Right atrium auricular region (tissue), 2 donors: ENCODE measurements at regions not wholly inside any gene's neighbourhood (a gene's known extent, or its start where the extent isn't known, plus 50 kb on each side); places are given as distances from the start of the nearest gene placed in this dataset.

ENCODE experiments used
- DNase-seq: peaks from one replicate; pipeline ENCODE4 v3.0.0-alpha.2; 2019; ENCODE audit warnings: low spot score
- H3K27ac ChIP-seq, 2 donors: fragments of 200-600 bp; sonication (generic); 1 replicate in 1 of 2; 2 replicates in 1 of 2; pipeline ENCODE4 v1.5.1; 2016 to 2019
- H3K27me3 ChIP-seq, 2 donors: fragments of 200-600 bp; sonication (generic); one replicate each; pipeline versions ENCODE4 v1.5.1 to v1.6.0; 2017 to 2019
- H3K36me3 ChIP-seq: fragments of 200-600 bp; sonication (generic); one replicate; pipeline ENCODE4 v1.5.1; 2016
- H3K4me1 ChIP-seq, 2 donors: fragments of 200-600 bp; sonication (generic); one replicate each; pipeline versions ENCODE4 v1.5.1 to v1.6.0; 2017 to 2019
- H3K4me3 ChIP-seq, 2 donors: fragments of 200-600 bp; sonication (generic); 1 replicate in 1 of 2; 2 replicates in 1 of 2; pipeline ENCODE4 v1.5.1; 2017 to 2019; ENCODE audit warnings: mild to moderate bottlenecking in 1 of 2, moderate library complexity in 1 of 2
- H3K9me3 ChIP-seq, 2 donors: fragments of 200-600 bp; sonication (generic); one replicate each; pipeline ENCODE4 v1.5.1; 2019
- CTCF ChIP-seq, 2 donors: fragments of 200-600 bp; sonication (generic); IDR thresholded peaks; one replicate each; pipeline ENCODE4 v1.5.1; 2019; ENCODE audit warnings: antibody characterized with exemption in 2 of 2

GRCh38 chr3:27560484-27561056 is 76.4 kb upstream of the SLC4A7 start:
- H3K27me3 ChIP-seq = no peaks in the 10 kb centered on the region
- peaks cover 0 to 9% of the 10 kb centered on the region in 2 donors for H3K4me1 ChIP-seq
- H3K27ac ChIP-seq = no peak overlapping the region
- H3K36me3 ChIP-seq = no peaks in the 10 kb centered on the region
- H3K4me3 ChIP-seq = no peak overlapping the region
- no peak for TF ChIP-seq CTCF (IDR thresholded peaks at IDR 0.05)
- H3K9me3 ChIP-seq = no peaks in the 10 kb centered on the region
- DNase-seq = no peak

DNA sequence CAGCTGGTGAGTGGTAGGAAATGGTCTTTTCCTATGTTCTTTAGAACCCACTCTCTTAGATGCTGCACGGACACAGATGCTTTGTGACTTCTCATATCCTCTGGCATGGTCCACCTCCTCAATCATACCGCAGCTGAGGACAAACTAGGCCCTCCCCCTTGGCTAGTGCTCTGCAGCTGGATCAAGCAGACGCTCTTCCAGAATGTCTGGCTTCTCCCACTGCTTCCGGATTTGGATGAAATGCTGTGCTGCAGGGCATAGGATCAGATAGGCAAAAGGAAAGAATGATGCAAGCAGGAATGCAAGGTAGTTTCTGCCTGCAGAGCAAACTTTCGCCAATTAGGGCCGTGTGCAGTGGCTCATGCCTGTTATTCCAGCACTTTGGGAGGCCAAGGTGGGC is 75.7 kb upstream of the SLC4A7 start:
- peak; percentile 75 for DNase-seq
- H3K9me3 ChIP-seq = no peaks in the 10 kb centered on the region
- peak overlapping the region in 1 of 2 donors; percentile 23 for H3K27ac ChIP-seq
- TF ChIP-seq CTCF (IDR thresholded peaks at IDR 0.05) = no peak
- H3K4me3 ChIP-seq = no peak overlapping the region
- H3K27me3 ChIP-seq = no peaks in the 10 kb centered on the region
- H3K4me1 ChIP-seq = peaks cover 0 to 9% of the 10 kb centered on the region in 2 donors
- H3K36me3 ChIP-seq = no peaks in the 10 kb centered on the region

- no peak for TF ChIP-seq CTCF (IDR thresholded peaks at IDR 0.05)
- H3K4me3 ChIP-seq = no peak overlapping the region
- H3K36me3 ChIP-seq = no peaks in the 10 kb centered on the region
- no peaks in the 10 kb centered on the region for H3K27me3 ChIP-seq
- H3K27ac ChIP-seq = peak overlapping the region; percentile 23 to 27
- no peak for DNase-seq
- peaks cover 0 to 9% of the 10 kb centered on the region in 2 donors for H3K4me1 ChIP-seq
- no peaks in the 10 kb centered on the region for H3K9me3 ChIP-seq
These were observed 75.2 kb upstream of the SLC4A7 start for GRCh38 chr3:27559381-27559780.

DNA sequence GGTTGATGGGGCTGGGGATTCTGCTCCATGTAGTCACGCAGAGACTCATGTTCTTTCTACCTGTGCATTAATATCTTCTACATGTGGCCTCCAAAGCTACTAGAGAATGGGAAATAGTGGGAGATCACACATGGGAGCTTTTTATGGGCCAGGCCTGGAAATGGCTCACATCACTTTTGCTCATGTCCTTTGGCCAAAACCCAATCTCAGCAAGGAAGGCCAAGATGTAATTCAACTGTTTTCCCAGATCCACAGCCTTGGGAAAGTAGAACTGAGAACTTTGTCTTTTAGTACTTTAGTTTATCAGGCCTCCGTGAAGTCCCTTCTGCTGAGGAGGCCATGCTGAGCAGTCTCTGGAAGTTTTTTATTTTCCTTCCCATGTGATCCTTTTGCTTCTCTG is 73.2 kb upstream of the SLC4A7 start:
- H3K4me1 ChIP-seq = peaks cover 0 to 9% of the 10 kb centered on the region in 2 donors
- no peak overlapping the region for H3K4me3 ChIP-seq
- H3K36me3 ChIP-seq = no peaks in the 10 kb centered on the region
- DNase-seq = no peak
- H3K27ac ChIP-seq = peak overlapping the region; percentile 48 to 68
- H3K9me3 ChIP-seq = no peaks in the 10 kb centered on the region
- no peak for TF ChIP-seq CTCF (IDR thresholded peaks at IDR 0.05)
- H3K27me3 ChIP-seq = no peaks in the 10 kb centered on the region

DNA sequence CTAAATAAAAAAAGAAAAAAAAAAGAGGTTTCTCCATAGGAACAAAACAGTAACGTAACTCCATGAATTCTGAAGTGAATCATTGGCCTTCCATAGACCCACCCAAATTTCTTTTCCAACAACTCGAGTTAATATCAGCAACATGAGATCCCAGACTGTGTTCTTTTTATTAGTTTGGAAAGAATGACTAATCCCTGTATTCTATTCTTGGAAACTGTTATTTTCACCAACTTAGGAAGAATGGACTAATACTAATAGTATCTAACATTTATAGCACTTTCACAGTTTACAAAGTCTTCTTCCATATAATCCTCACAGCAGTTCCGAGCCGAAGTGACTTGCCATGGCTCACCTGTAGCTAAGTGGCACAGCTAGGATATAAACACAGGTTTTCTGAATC is 72.7 kb upstream of the SLC4A7 start:
- no peak for TF ChIP-seq CTCF (IDR thresholded peaks at IDR 0.05)
- Histone ChIP-seq H3K9me3 (no peaks in the 10 kb centered on the region), H3K4me3 (no peak overlapping the region), H3K36me3 (no peaks in the 10 kb centered on the region), H3K4me1 (peaks cover 0 to 9% of the 10 kb centered on the region in 2 donors), H3K27ac (peak overlapping the region; percentile 48 to 68), H3K27me3 (no peaks in the 10 kb centered on the region)
- DNase-seq = no peak

DNA sequence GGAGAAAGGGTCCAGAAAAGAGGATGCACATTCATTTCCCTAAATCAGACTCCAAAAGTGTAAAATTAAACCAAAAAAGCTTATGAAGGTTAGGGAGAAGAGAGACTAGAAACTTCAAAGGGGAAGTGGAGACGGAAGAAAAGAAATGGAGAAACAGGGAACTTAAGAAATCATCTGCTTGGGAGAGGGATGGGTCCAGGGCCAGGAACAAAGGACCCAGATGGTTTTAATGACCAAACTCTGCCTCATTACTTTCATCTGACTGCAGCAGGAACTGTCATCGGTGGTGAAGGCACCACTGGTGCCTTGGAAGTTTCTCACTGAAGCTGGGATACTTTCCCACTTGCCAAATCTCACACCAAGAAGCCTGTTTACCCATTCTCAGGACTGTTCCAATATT is 70.5 kb upstream of the SLC4A7 start:
- H3K36me3 ChIP-seq = no peaks in the 10 kb centered on the region
- no peak for TF ChIP-seq CTCF (IDR thresholded peaks at IDR 0.05)
- no peak for DNase-seq
- peaks cover 0 to 4% of the 10 kb centered on the region in 2 donors for H3K4me1 ChIP-seq
- H3K4me3 ChIP-seq = no peak overlapping the region
- H3K9me3 ChIP-seq = no peaks in the 10 kb centered on the region
- H3K27ac ChIP-seq = peak overlapping the region in 1 of 2 donors; percentile 39
- H3K27me3 ChIP-seq = no peaks in the 10 kb centered on the region
